ENCODE measurements at regions not wholly inside any gene's neighbourhood (a gene's known extent, or its start where the extent isn't known, plus 50 kb on each side); places are given as distances from the start of the nearest gene placed in this dataset.

GRCh38 chr11:33413301-33413700, 156.1 kb downstream of the HIPK3 start:
- no peak for DNase-seq (ENCODE audit: low read depth in 2 of 2)

- DNase-seq (ENCODE audit: low read depth in 2 of 2), result no peak
These were observed 155.1 kb downstream of the HIPK3 start for GRCh38 chr11:33412241-33412640.

GRCh38 chr11:33411751-33412150, 154.6 kb downstream of the HIPK3 start:
- DNase-seq (ENCODE audit: low read depth in 2 of 2), result no peak

- no peak for DNase-seq (ENCODE audit: low read depth in 2 of 2)
These were observed 153.0 kb downstream of the HIPK3 start for GRCh38 chr11:33410086-33410765.
